ENCODE measurements at regions not wholly inside any gene's neighbourhood (a gene's known extent, or its start where the extent isn't known, plus 50 kb on each side); places are given as distances from the start of the nearest gene placed in this dataset.

DNA sequence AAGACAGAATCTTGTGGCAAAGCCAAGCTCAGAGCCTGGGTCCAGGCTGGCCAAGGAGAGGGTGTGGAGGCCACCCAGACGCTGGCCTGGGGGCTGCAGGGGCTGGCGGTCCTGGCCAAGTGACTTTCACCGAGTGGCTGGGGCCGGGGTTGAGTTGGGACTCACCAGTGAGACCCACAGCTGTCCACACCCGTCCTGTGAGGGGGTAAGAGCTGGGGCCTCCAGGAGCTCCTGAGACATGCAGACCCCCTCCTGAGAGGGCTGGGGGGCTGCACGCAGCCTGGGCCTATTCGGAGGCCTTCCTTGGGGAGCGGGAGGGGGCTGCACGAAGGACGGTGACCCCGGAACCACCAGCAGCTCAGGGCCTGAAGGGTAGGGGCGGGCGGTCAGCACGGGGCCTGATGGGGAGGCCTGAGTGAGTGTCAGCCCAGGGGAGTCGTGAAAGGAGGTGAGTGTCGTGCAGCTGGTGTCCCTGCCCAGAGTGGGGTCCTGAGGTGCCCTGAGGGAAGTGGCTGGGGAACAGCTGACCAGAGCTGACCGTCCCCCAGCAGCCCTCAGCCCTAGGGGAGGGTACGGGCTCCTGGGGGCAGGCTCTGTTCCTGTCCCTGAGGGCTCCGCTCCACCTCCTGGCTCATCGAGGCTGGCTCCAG, 100.9 kb downstream of the FOXL3 start:
- Histone ChIP-seq H3K27ac (ENCODE audit: extremely low read depth, low read depth, low read length) (no peak overlapping the region), H3K4me1 (ENCODE audit: control insufficient read depth, insufficient read depth, low read length) (no peaks in the 10 kb centered on the region), H3K9me3 (ENCODE audit: control insufficient read depth, insufficient read depth, low read depth, low read length) (no peaks in the 10 kb centered on the region), H3K36me3 (ENCODE audit: control insufficient read depth in 2 of 2, insufficient read depth in 1 of 2, low read length in 2 of 2) (no peaks in the 10 kb centered on the region), H3K4me3 (ENCODE audit: low read depth, low read length) (no peak overlapping the region)
- TF ChIP-seq KLF9 (tag by site-specific recombination; IDR thresholded peaks at IDR 0.05; ENCODE audit: low read depth) (no peak), ZNF174 (tag by site-specific recombination; IDR thresholded peaks at IDR 0.05) (no peak), ZNF302 (tag by site-specific recombination; IDR thresholded peaks at IDR 0.05; ENCODE audit: low read depth) (no peak), HOXA7 (CRISPR knock-in tag; IDR thresholded peaks at IDR 0.05; ENCODE audit: borderline replicate concordance) (no peak), OSR2 (tag by site-specific recombination; IDR thresholded peaks at IDR 0.05) (no peak)
- TF ChIP-seq, protein P1, sequence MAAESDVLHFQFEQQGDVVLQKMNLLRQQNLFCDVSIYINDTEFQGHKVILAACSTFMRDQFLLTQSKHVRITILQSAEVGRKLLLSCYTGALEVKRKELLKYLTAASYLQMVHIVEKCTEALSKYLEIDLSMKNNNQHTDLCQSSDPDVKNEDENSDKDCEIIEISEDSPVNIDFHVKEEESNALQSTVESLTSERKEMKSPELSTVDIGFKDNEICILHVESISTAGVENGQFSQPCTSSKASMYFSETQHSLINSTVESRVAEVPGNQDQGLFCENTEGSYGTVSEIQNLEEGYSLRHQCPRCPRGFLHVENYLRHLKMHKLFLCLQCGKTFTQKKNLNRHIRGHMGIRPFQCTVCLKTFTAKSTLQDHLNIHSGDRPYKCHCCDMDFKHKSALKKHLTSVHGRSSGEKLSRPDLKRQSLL (tag by site-specific recombination; IDR thresholded peaks at IDR 0.05): no peak
- TF ChIP-seq, protein P2, sequence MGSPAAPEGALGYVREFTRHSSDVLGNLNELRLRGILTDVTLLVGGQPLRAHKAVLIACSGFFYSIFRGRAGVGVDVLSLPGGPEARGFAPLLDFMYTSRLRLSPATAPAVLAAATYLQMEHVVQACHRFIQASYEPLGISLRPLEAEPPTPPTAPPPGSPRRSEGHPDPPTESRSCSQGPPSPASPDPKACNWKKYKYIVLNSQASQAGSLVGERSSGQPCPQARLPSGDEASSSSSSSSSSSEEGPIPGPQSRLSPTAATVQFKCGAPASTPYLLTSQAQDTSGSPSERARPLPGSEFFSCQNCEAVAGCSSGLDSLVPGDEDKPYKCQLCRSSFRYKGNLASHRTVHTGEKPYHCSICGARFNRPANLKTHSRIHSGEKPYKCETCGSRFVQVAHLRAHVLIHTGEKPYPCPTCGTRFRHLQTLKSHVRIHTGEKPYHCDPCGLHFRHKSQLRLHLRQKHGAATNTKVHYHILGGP (tag by site-specific recombination; IDR thresholded peaks at IDR 0.05): no peak
- CTCF ChIA-PET: no interaction called here
- POLR2A ChIA-PET: no interaction called here

DNA sequence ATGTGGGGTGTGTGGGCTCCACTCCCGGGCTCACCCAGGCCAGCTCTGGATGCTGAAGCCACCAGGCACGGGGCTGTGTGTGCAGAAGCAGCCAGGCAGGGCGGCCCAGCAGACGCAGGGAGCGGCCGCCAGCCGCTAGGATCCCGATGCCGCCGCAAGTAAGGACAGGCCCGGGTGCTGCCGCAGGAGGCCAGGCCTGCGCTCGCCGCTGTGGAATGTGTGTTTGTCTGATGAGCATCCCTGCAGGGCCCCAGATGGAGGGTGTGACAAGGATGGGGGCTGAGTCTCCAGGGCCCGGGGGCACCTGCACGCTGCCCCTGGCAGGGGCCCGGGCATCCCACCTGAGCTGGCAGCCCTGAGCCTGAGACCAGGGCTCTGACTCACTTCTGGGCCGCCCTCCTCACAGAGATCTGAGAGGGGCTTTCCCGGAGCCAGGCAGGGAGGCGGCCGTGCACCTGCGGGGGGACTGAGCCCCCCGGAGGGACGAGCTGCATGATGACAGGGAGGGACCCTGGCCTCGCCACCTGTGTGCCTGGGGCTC, 101.5 kb downstream of the FOXL3 start:
- H3K27ac ChIP-seq (ENCODE audit: extremely low read depth, low read depth, low read length): no peak overlapping the region
- ChIA-PET POLR2A (no interaction called here), CTCF (no interaction called here)
- H3K4me3 ChIP-seq (ENCODE audit: low read depth, low read length): no peak overlapping the region
- TF ChIP-seq ZEB2 (tag by site-specific recombination; IDR thresholded peaks at IDR 0.05) (no peak), ZIC2 (tag by site-specific recombination; IDR thresholded peaks at IDR 0.05) (peak; percentile 52; the same call in 1 of the 2 replicates)
- H3K36me3 ChIP-seq (ENCODE audit: control insufficient read depth in 2 of 2, insufficient read depth in 1 of 2, low read length in 2 of 2): no peaks in the 10 kb centered on the region
- no peaks in the 10 kb centered on the region for H3K4me1 ChIP-seq (ENCODE audit: control insufficient read depth, insufficient read depth, low read length)
- H3K9me3 ChIP-seq (ENCODE audit: control insufficient read depth, insufficient read depth, low read depth, low read length): no peaks in the 10 kb centered on the region

DNA sequence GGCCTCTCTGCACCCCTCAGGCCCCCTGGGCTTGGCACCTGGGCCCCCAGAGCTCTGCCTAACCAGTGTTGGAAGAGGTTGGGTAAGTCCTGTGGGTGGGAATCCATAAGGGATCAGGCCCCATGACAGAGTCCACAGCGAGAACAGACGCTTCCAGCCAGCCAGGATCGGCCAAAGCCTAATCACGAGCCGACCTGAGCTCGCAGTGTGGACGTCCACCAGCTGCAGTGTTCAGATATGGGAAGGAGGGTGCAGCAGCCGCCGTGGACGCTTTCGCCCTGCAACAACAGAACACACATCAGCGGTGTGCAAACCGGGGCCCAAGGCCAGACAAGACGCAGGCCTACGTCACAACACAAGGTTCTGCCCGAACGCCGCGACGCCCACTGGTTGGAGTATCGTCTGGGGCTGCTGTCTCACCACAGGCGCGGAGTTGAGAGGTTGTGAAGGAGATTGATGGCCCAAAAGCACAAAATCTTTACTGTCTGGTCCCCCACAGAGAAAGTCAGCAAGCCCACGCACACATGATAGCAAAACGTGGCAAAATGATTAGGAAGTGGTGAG, 102.1 kb downstream of the FOXL3 start:
- no peak overlapping the region for H3K27ac ChIP-seq (ENCODE audit: extremely low read depth, low read depth, low read length)
- ChIA-PET POLR2A (no interaction called here), CTCF (no interaction called here)
- H3K9me3 ChIP-seq (ENCODE audit: control insufficient read depth, insufficient read depth, low read depth, low read length): no peaks in the 10 kb centered on the region
- H3K36me3 ChIP-seq (ENCODE audit: control insufficient read depth in 2 of 2, insufficient read depth in 1 of 2, low read length in 2 of 2): no peaks in the 10 kb centered on the region
- H3K4me3 ChIP-seq (ENCODE audit: low read depth, low read length): no peak overlapping the region
- no peaks in the 10 kb centered on the region for H3K4me1 ChIP-seq (ENCODE audit: control insufficient read depth, insufficient read depth, low read length)
- TF ChIP-seq, protein P3, sequence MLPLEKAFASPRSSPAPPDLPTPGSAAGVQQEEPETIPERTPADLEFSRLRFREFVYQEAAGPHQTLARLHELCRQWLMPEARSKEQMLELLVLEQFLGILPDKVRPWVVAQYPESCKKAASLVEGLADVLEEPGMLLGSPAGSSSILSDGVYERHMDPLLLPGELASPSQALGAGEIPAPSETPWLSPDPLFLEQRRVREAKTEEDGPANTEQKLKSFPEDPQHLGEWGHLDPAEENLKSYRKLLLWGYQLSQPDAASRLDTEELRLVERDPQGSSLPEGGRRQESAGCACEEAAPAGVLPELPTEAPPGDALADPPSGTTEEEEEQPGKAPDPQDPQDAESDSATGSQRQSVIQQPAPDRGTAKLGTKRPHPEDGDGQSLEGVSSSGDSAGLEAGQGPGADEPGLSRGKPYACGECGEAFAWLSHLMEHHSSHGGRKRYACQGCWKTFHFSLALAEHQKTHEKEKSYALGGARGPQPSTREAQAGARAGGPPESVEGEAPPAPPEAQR (tag by site-specific recombination; IDR thresholded peaks at IDR 0.05): no peak
- TF ChIP-seq SCRT2 (tag by site-specific recombination; IDR thresholded peaks at IDR 0.05) (no peak), ZXDB (tag by site-specific recombination; IDR thresholded peaks at IDR 0.05) (no peak)
- TF ChIP-seq, protein P4, sequence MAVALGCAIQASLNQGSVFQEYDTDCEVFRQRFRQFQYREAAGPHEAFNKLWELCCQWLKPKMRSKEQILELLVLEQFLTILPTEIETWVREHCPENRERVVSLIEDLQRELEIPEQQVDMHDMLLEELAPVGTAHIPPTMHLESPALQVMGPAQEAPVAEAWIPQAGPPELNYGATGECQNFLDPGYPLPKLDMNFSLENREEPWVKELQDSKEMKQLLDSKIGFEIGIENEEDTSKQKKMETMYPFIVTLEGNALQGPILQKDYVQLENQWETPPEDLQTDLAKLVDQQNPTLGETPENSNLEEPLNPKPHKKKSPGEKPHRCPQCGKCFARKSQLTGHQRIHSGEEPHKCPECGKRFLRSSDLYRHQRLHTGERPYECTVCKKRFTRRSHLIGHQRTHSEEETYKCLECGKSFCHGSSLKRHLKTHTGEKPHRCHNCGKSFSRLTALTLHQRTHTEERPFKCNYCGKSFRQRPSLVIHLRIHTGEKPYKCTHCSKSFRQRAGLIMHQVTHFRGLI (tag by site-specific recombination; IDR thresholded peaks at IDR 0.05): no peak

Measured in HEK293 (cell line).